Liver (tissue), 7 donors: ENCODE measurements at regions not wholly inside any gene's neighbourhood (a gene's known extent, or its start where the extent isn't known, plus 50 kb on each side); places are given as distances from the start of the nearest gene placed in this dataset.

Experiments
- DNase-seq: peaks from one replicate; pipeline ENCODE4 v3.0.0-alpha.2; 2017; ENCODE audit warnings: low spot score
- H3K27ac ChIP-seq, 2 donors: one replicate each; pipeline ENCODE4 v1.7.0; 2013; ENCODE audit warnings: inconsistent platforms in 2 of 2, low read length in 2 of 2, control low read depth in 1 of 2, low read depth in 1 of 2, mild to moderate bottlenecking in 1 of 2
- H3K27me3 ChIP-seq, 4 donors: one replicate each; pipeline versions ENCODE4 v1.6.1 to v1.7.0; 2013; ENCODE audit warnings: low read length in 3 of 4, inconsistent platforms in 1 of 4, mild to moderate bottlenecking in 1 of 4, moderate library complexity in 1 of 4; ENCODE audit not compliant: control insufficient read depth in 4 of 4, insufficient read depth in 4 of 4
- H3K36me3 ChIP-seq, 4 donors: one replicate each; pipeline versions ENCODE4 v1.6.1 to v1.7.0; 2013; ENCODE audit warnings: low read length in 3 of 4, mild to moderate bottlenecking in 3 of 4, low read depth in 1 of 4, moderate library complexity in 1 of 4; ENCODE audit not compliant: control insufficient read depth in 4 of 4, insufficient read depth in 3 of 4
- H3K4me1 ChIP-seq, 4 donors: one replicate each; pipeline versions ENCODE4 v1.6.1 to v1.7.0; 2013; ENCODE audit warnings: low read length in 3 of 4, mild to moderate bottlenecking in 3 of 4, moderate library complexity in 1 of 4; ENCODE audit not compliant: control insufficient read depth in 4 of 4, insufficient read depth in 4 of 4
- H3K4me3 ChIP-seq, 3 donors: one replicate each; pipeline versions ENCODE4 v1.6.1 to v1.7.0; 2013; ENCODE audit warnings: low read length in 3 of 3, control low read depth in 1 of 3, low read depth in 1 of 3, mild to moderate bottlenecking in 1 of 3
- H3K9ac ChIP-seq, 2 donors: one replicate each; pipeline ENCODE4 v1.7.0; 2013; ENCODE audit warnings: low read length in 2 of 2, mild to moderate bottlenecking in 2 of 2, moderate library complexity in 2 of 2, control low read depth in 1 of 2, low read depth in 1 of 2
- H3K9me3 ChIP-seq, 4 donors: one replicate each; pipeline versions ENCODE4 v1.6.1 to v1.7.0; 2013; ENCODE audit warnings: low read length in 3 of 4; ENCODE audit not compliant: control insufficient read depth in 4 of 4
- EGR1 ChIP-seq, 2 donors: IDR thresholded peaks; 2 replicates each; pipeline ENCODE4 v1.6.1; 2016 to 2018; ENCODE audit warnings: antibody characterized with exemption in 2 of 2, low read depth in 2 of 2
- FOXA1 ChIP-seq: IDR thresholded peaks from 2 replicates; pipeline ENCODE4 v1.6.1; 2016; ENCODE audit warnings: antibody characterized with exemption
- FOXA2 ChIP-seq: IDR thresholded peaks from 2 replicates; pipeline ENCODE4 v1.6.1; 2016; ENCODE audit warnings: antibody characterized with exemption
- HNF4A ChIP-seq, 2 donors: conservative IDR thresholded peaks; 2 replicates each; pipeline ENCODE4 v1.6.1; 2016; ENCODE audit warnings: antibody characterized with exemption in 2 of 2, mild to moderate bottlenecking in 2 of 2
- HNF4G ChIP-seq: IDR thresholded peaks from 2 replicates; pipeline ENCODE4 v1.6.1; 2016; ENCODE audit warnings: antibody characterized with exemption
- JUND ChIP-seq, 2 donors: IDR thresholded peaks; 2 replicates each; pipeline ENCODE4 v1.6.1; 2016; ENCODE audit warnings: antibody characterized with exemption in 2 of 2
- NR2F2 ChIP-seq: IDR thresholded peaks from 2 replicates; pipeline ENCODE4 v1.6.1; 2016; ENCODE audit warnings: antibody characterized with exemption
- RAD21 ChIP-seq, 2 donors: IDR thresholded peaks; 2 replicates each; pipeline ENCODE4 v1.6.1; 2016; ENCODE audit warnings: antibody characterized with exemption in 2 of 2, mild to moderate bottlenecking in 2 of 2
- RXRA ChIP-seq, 2 donors: IDR thresholded peaks; 2 replicates each; pipeline ENCODE4 v1.6.1; 2017 to 2018; ENCODE audit warnings: antibody characterized with exemption in 2 of 2, mild to moderate bottlenecking in 1 of 2
- SP1 ChIP-seq: IDR thresholded peaks from 2 replicates; pipeline ENCODE4 v1.6.1; 2018; ENCODE audit warnings: antibody characterized with exemption, mild to moderate bottlenecking
- TAF1 ChIP-seq: conservative IDR thresholded peaks from 2 replicates; pipeline ENCODE4 v1.6.1; 2016; ENCODE audit warnings: antibody characterized with exemption, mild to moderate bottlenecking
- YY1 ChIP-seq: IDR thresholded peaks from 2 replicates; pipeline ENCODE4 v1.6.1; 2016; ENCODE audit warnings: antibody characterized with exemption, mild to moderate bottlenecking
- ZBTB33 ChIP-seq: IDR thresholded peaks from 2 replicates; pipeline ENCODE4 v1.6.1; 2016; ENCODE audit warnings: antibody characterized with exemption
- WGBS: extraction: QIAGEN DNeasy Blood & Tissue Kit; methylation state at CpG from one replicate; pipeline ENCODE4 v1.1.7; 2013; 5-methylcytosine and 5-hydroxymethylcytosine counted together
- TF ChIP-seq, protein P1 (sequence below): IDR thresholded peaks from 2 replicates; pipeline ENCODE4 v1.6.1; 2016; ENCODE audit warnings: antibody characterized with exemption
- TF ChIP-seq, protein P2 (sequence below): IDR thresholded peaks from 2 replicates; pipeline ENCODE4 v1.6.1; 2016; ENCODE audit warnings: antibody characterized with exemption, mild to moderate bottlenecking
- donor health status: healthy.
- donor health status: healthy.
- donor health status: healthy.
- donor health status: healthy.

DNA sequence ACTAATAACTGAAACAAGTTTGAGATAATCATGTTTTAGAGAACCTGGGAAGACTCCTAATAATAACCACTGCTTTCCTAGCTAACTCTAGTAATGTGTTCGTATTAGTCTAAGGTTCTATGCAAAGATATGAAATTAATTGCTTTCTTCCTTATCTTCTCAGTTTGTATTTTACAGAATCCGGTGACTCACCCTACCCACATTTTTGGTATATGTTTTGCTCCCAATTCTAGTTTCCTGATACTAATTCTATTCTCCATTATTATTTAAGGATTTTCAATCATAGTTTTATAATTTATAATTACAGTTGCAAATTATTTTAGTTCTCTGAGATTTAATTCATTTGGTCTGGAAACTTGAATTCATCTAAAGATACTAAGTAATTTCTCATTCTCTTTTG lies 394.6 kb upstream of the SETBP1 start:
- no peaks in the 10 kb centered on the region for H3K4me1 ChIP-seq
- WGBS = 74% methylated on average over 2 of the region's 2 CpGs
- TF ChIP-seq, protein P1, sequence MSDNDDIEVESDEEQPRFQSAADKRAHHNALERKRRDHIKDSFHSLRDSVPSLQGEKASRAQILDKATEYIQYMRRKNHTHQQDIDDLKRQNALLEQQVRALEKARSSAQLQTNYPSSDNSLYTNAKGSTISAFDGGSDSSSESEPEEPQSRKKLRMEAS = no peak
- no peak for TF ChIP-seq FOXA2
- no peak for TF ChIP-seq JUND (IDR thresholded peaks at IDR 0.05)
- no peak for TF ChIP-seq ZBTB33
- TF ChIP-seq SP1 = no peak
- TF ChIP-seq, protein P2, sequence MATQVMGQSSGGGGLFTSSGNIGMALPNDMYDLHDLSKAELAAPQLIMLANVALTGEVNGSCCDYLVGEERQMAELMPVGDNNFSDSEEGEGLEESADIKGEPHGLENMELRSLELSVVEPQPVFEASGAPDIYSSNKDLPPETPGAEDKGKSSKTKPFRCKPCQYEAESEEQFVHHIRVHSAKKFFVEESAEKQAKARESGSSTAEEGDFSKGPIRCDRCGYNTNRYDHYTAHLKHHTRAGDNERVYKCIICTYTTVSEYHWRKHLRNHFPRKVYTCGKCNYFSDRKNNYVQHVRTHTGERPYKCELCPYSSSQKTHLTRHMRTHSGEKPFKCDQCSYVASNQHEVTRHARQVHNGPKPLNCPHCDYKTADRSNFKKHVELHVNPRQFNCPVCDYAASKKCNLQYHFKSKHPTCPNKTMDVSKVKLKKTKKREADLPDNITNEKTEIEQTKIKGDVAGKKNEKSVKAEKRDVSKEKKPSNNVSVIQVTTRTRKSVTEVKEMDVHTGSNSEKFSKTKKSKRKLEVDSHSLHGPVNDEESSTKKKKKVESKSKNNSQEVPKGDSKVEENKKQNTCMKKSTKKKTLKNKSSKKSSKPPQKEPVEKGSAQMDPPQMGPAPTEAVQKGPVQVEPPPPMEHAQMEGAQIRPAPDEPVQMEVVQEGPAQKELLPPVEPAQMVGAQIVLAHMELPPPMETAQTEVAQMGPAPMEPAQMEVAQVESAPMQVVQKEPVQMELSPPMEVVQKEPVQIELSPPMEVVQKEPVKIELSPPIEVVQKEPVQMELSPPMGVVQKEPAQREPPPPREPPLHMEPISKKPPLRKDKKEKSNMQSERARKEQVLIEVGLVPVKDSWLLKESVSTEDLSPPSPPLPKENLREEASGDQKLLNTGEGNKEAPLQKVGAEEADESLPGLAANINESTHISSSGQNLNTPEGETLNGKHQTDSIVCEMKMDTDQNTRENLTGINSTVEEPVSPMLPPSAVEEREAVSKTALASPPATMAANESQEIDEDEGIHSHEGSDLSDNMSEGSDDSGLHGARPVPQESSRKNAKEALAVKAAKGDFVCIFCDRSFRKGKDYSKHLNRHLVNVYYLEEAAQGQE = no peak
- TF ChIP-seq YY1 = no peak
- no peak for TF ChIP-seq FOXA1
- no peak for TF ChIP-seq RXRA (IDR thresholded peaks at IDR 0.05)
- no peak for TF ChIP-seq HNF4G
- no peak for TF ChIP-seq RAD21 (IDR thresholded peaks at IDR 0.05)
- no peak for TF ChIP-seq HNF4A (conservative IDR thresholded peaks at IDR 0.05)
- TF ChIP-seq EGR1 (IDR thresholded peaks at IDR 0.05; ENCODE audit: low read depth in 2 of 2) = no peak
- TF ChIP-seq NR2F2 = no peak
- TF ChIP-seq TAF1 = no peak

GRCh38 chr18:44290366-44290977 lies 390.2 kb upstream of the SETBP1 start:
- Histone ChIP-seq H3K4me1 (no peaks in the 10 kb centered on the region), H3K9ac (no peak overlapping the region), H3K27me3 (peaks cover 0 to 2% (median 0%) of the 10 kb centered on the region in 4 donors), H3K9me3 (no peaks in the 10 kb centered on the region), H3K27ac (no peak overlapping the region), H3K36me3 (no peaks in the 10 kb centered on the region), H3K4me3 (no peak overlapping the region)
- WGBS = 72% methylated on average over 4 of the region's 4 CpGs
- TF ChIP-seq HNF4A (conservative IDR thresholded peaks at IDR 0.05) (no peak), SP1 (no peak), RAD21 (IDR thresholded peaks at IDR 0.05) (no peak)
- no peak for DNase-seq

More for the DNA sequence above, 394.6 kb upstream of the SETBP1 start:
- no peak overlapping the region for H3K27ac ChIP-seq
- H3K4me3 ChIP-seq = no peak overlapping the region
- no peak overlapping the region for H3K9ac ChIP-seq
- no peaks in the 10 kb centered on the region for H3K36me3 ChIP-seq
- no peak for DNase-seq
- H3K27me3 ChIP-seq = peaks cover 0 to 2% (median 0%) of the 10 kb centered on the region in 4 donors
- no peaks in the 10 kb centered on the region for H3K9me3 ChIP-seq
